MCF 10A (cell line): ENCODE measurements at regions not wholly inside any gene's neighbourhood (a gene's known extent, or its start where the extent isn't known, plus 50 kb on each side); places are given as distances from the start of the nearest gene placed in this dataset.

Experiments
- BruUV-seq: library from RNA; stranded (reverse); fragments of 400-500 nt; replicated peaks from 2 replicates; lab custom pipeline; 2021; lab: Mats Ljungman, UMichigan
- CTCF ChIA-PET: fragments of 300-600 bp; sonication (Branson Sonifier 250); formaldehyde crosslinking; extraction: SDS; loops from one replicate; lab custom pipeline; 2021; ENCODE audit warnings: antibody characterized with exemption, inconsistent platforms; lab: Yijun Ruan, JAX
- POLR2A ChIA-PET: fragments of 300-600, 350-650 bp; sonication (Branson Sonifier 250); formaldehyde crosslinking; extraction: SDS; loops from one replicate; lab custom pipeline; 2020; ENCODE audit warnings: antibody characterized with exemption, inconsistent platforms; lab: Yijun Ruan, JAX
- DNase-seq: peaks from one replicate; pipeline ENCODE4 v3.0.0-alpha.2; 2018; ENCODE audit not compliant: unreplicated experiment
- H3K27ac Mint-ChIP-seq: one replicate; pipeline ENCODE4 v1.8.0; 2022; ENCODE audit warnings: mild to moderate bottlenecking, low read depth, mixed read lengths; ENCODE audit not compliant: unreplicated experiment
- H3K27me3 Mint-ChIP-seq: one replicate; pipeline ENCODE4 v1.8.0; 2022; ENCODE audit warnings: mixed read lengths; ENCODE audit not compliant: insufficient read depth, unreplicated experiment
- H3K36me3 Mint-ChIP-seq: one replicate; pipeline ENCODE4 v1.8.0; 2022; ENCODE audit warnings: mild to moderate bottlenecking, moderate library complexity, mixed read lengths; ENCODE audit not compliant: insufficient read depth, unreplicated experiment
- H3K4me1 Mint-ChIP-seq: one replicate; pipeline ENCODE4 v1.8.0; 2022; ENCODE audit warnings: mixed read lengths; ENCODE audit not compliant: insufficient read depth, unreplicated experiment
- H3K4me3 Mint-ChIP-seq: one replicate; pipeline ENCODE4 v1.8.0; 2022; ENCODE audit warnings: mild to moderate bottlenecking, moderate library complexity, mixed read lengths; ENCODE audit not compliant: unreplicated experiment
- H3K9me3 Mint-ChIP-seq: one replicate; pipeline ENCODE4 v1.8.0; 2022; ENCODE audit warnings: mixed read lengths; ENCODE audit not compliant: unreplicated experiment
- intact Hi-C: fragments of 100-400 bp; cut with micrococcal nuclease; formaldehyde crosslinking; loops from 2 replicates; pipeline ENCODE4 v1.14.1; 2022
- TF ChIP-seq, protein P1 (sequence below): fragments of 200-600 bp; IDR thresholded peaks from one replicate; pipeline ENCODE4 v1.8.0; 2022; ENCODE audit warnings: antibody characterized with exemption, mild to moderate bottlenecking; ENCODE audit not compliant: unreplicated experiment

DNA sequence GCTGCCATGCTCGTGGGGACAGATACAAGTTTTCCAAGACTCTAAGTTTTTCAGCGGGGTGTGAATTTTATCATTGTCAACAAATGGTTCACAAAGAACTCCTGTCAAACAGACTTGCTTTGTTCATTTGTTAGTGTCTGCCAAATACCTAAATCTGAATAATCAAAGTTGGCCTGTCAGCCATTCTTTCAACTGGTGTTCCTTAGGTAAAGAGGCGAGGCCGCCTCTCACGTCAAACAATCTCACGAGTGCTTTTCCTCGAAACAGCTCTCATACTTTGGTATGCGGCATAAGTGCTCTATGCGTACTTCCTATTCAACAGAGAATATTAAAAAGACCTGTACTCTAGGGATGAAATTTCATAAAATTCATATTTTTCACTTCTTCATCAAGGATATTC, 51.4 kb upstream of the KANK4 start:
- no peaks in the 10 kb centered on the region for H3K36me3 Mint-ChIP-seq
- intact Hi-C loops = no loop called here
- no peaks in the 10 kb centered on the region for H3K27me3 Mint-ChIP-seq
- CTCF ChIA-PET = no interaction called here
- POLR2A ChIA-PET = no interaction called here
- no peaks in the 10 kb centered on the region for H3K4me1 Mint-ChIP-seq
- no peaks in the 10 kb centered on the region for H3K9me3 Mint-ChIP-seq
- TF ChIP-seq, protein P1, sequence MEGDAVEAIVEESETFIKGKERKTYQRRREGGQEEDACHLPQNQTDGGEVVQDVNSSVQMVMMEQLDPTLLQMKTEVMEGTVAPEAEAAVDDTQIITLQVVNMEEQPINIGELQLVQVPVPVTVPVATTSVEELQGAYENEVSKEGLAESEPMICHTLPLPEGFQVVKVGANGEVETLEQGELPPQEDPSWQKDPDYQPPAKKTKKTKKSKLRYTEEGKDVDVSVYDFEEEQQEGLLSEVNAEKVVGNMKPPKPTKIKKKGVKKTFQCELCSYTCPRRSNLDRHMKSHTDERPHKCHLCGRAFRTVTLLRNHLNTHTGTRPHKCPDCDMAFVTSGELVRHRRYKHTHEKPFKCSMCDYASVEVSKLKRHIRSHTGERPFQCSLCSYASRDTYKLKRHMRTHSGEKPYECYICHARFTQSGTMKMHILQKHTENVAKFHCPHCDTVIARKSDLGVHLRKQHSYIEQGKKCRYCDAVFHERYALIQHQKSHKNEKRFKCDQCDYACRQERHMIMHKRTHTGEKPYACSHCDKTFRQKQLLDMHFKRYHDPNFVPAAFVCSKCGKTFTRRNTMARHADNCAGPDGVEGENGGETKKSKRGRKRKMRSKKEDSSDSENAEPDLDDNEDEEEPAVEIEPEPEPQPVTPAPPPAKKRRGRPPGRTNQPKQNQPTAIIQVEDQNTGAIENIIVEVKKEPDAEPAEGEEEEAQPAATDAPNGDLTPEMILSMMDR = no peak
- no peak for DNase-seq
- H3K4me3 Mint-ChIP-seq = no peak overlapping the region
- no TSS peak for BruUV-seq
- no peak overlapping the region for H3K27ac Mint-ChIP-seq

- Mint-ChIP-seq H3K27ac (no peak overlapping the region), H3K27me3 (no peaks in the 10 kb centered on the region), H3K4me1 (no peaks in the 10 kb centered on the region), H3K36me3 (no peaks in the 10 kb centered on the region), H3K4me3 (no peak overlapping the region), H3K9me3 (no peaks in the 10 kb centered on the region)
- intact Hi-C loops = no loop called here
- ChIA-PET CTCF (interaction anchor here (0.9 kb wide), 1 partner anchor 8 kb away, joined by 5 read pairs; no protein-coding TSS in a partner anchor), POLR2A (no interaction called here)
- BruUV-seq = no TSS peak
- TF ChIP-seq, protein P1 = no peak
- no peak for DNase-seq
Observed at GRCh38 chr1:62371375-62371774, 52.1 kb upstream of the KANK4 start.

DNA sequence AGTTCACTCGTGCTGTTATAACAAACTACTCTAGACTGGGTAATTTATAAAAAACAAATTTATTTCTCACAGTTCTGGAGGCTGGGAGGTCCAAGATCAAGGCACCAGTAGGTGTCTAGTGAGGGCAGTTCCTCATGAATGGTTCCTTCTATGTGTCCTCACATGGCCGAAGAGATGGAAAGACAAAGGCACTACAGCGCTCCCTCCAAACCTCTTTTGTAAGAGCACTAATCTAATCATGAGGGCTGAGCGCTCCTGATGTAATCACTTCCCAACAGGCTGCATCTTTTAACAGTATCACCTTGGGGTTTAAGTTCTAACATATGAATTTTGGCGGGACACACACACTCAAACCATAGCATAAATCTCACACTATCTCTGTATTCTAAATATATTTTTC, 54.0 kb upstream of the KANK4 start:
- H3K4me1 Mint-ChIP-seq = no peaks in the 10 kb centered on the region

DNA sequence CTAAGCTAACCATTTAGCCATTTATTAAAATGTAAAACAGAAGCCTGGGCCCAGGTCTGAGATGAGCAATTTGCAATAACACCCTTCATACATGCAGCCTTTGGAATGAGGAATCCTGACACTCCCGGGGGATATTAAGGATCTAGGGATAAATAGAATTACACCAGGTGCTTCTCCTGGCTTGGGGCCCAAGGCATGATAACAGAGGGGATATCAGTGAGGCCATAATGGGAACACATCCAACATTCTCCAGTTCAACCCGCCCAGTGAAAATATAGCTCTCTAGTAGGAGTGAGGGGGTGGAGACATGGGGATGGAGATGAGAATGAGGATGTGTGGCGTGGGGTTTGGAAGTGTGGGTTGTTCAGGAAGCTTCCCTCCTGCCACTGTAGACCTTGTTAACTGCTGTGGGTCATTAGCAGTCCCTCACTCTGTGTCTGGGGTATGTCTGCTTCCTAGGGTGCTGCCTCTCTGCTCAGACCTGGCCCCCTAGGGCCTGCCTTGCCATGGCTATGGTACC, 57.9 kb upstream of the KANK4 start:
- BruUV-seq = no TSS peak
- no peaks in the 10 kb centered on the region for H3K4me1 Mint-ChIP-seq

More for the DNA sequence above, 54.0 kb upstream of the KANK4 start:
- TF ChIP-seq, protein P1 = no peak
- ChIA-PET POLR2A (no interaction called here), CTCF (no interaction called here)
- H3K36me3 Mint-ChIP-seq = no peaks in the 10 kb centered on the region
- H3K27me3 Mint-ChIP-seq = no peaks in the 10 kb centered on the region
- BruUV-seq = no TSS peak
- no peak overlapping the region for H3K4me3 Mint-ChIP-seq
- no peak for DNase-seq
- intact Hi-C loops = no loop called here
- H3K27ac Mint-ChIP-seq = no peak overlapping the region
- no peaks in the 10 kb centered on the region for H3K9me3 Mint-ChIP-seq

More for the DNA sequence above, 57.9 kb upstream of the KANK4 start:
- ChIA-PET CTCF (interaction anchor here (0.6 to 1.7 kb wide), 5 partner anchors 14 to 624 kb away, joined by 3 to 5 read pairs (median 3); no protein-coding TSS in a partner anchor), POLR2A (interaction anchor here (1.7 kb wide), 1 partner anchor 12 kb away, joined by 5 read pairs; no protein-coding TSS in a partner anchor)
- TF ChIP-seq, protein P1 = no peak
- Mint-ChIP-seq H3K36me3 (no peaks in the 10 kb centered on the region), H3K9me3 (no peaks in the 10 kb centered on the region), H3K27ac (no peak overlapping the region), H3K27me3 (no peaks in the 10 kb centered on the region), H3K4me3 (no peak overlapping the region)
- intact Hi-C loops = no loop called here
- DNase-seq = no peak
